DMS153 (cell line): ENCODE measurements at regions not wholly inside any gene's neighbourhood (a gene's known extent, or its start where the extent isn't known, plus 50 kb on each side); places are given as distances from the start of the nearest gene placed in this dataset.

Source experiments
- DNase-seq: peaks from one replicate; lab custom pipeline; 2025; lab: John Stamatoyannopoulos, UW

DNA sequence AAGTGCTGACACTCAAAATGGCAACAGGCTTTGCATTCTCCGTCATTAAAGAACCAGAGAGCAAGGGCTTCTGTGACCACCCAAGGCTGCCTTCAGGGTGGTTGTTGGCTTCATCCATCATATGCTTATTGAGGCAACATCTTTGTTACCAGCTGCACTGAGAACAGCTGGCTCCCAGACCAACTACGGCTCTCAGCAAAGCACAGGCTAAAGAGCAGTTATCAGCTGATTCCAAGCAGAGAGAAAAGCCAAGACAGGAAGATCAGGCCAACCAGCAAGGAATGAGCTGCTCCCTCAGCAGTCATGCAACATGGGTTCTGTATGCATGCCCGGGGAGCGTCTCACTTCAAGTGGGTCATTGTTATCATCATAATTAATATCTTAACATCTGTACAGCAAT is 358.9 kb downstream of the ACTL7B start:
- DNase-seq = no peak

DNA sequence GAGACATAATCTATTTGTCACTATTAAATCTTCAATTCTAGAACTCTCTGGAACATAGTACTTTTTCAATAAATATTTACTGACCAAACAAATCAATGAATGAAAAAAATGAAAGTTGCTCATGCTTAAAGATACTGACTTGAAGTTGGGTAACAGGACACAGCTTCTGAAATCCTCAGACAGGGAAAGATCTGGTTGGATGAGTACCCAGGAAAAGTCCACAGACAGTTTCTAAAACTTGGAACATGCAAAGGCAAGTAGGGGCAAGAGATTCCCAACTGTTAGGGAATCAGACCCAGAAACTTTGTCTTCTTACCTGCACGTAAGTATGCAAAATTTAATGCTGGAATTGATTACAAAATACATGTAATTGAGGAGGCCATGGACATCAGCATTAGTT is 366.2 kb downstream of the ACTL7B start:
- no peak for DNase-seq

DNA sequence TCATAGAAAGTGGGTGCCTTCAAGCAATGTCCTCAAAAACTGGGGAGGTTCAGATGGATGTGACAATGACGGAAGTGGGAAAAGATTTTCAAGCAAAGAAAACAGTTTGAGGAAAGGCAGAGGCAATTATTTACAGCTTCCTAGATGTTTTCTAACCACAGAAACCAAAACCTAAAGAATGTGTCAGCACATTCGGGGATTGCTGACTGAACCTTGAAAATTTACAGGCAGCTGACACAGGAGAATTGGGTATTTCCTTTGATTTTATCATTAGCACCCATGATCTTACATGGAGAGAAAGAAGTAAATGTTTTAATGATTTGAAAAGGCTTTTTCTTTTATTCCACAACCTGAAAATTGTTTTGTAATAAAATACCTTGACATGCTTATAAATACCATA is 369.0 kb downstream of the ACTL7B start:
- DNase-seq = no peak

DNA sequence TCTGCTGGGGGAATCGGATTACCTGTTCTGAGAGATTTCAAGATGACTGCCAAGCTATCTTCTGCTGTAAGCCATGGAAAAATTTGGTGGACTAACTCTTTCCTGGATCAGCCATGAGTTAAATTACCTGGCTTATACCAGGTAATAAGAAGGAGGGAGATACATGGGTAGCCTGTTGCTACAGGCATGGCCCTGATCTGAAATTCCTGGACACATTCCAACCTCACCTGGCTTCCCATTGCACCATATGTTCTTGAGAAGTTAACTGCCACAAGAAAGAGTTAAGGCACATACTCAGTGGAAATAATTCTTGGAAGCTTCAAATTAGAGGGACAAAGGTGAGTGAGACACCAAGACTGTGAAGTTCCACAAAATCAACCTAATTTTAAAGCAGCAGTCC is 371.3 kb downstream of the ACTL7B start:
- DNase-seq = no peak

DNA sequence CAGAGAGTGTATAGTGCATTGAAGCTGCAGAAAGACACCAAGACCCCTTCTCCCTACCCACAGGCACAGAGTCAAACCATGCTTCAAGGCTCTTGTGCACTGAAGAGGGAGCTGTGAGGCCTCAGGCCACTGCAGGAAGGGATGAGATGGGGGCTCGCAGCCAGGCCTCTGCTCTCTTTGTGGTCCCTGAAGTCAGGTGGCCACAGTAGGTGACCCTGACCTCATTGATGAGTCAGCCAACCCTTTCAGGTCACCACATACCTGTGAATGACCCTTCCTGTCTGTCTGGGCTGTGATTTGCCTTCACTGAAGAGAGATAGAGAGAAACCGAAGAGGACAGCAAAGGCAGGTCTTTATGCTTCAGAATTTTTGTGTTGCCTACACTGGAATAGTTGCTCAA is 372.1 kb downstream of the ACTL7B start:
- DNase-seq = no peak

DNA sequence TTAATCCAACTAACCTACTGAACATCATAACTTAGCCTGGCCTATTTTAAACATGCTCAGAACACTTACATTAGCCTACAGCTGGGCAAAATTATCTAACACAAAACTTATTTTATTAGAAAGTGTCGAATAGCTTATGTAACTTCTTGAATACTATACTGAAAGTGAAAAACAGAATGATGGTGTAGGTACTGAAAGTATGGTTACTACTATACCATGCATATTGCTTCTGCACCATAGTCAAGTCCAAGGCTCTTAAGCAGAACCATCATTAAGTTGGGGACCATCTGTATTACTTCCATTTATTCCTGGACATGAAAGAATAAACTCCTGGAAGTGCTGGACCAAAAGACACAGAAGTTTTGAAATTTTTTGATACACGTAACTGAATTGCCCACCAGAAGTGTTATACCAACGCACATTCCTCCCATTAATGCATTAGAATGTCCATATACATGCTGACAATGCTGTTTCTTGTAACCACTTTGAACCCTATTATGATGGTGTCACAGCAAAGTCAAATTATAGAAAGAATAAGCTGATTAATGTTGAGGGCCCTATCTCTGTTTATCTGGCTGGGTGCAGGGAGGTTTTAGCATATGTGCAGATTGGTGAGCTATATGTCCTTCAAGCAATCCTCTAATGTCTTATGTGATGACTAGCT is 375.7 kb downstream of the ACTL7B start:
- DNase-seq = no peak

DNA sequence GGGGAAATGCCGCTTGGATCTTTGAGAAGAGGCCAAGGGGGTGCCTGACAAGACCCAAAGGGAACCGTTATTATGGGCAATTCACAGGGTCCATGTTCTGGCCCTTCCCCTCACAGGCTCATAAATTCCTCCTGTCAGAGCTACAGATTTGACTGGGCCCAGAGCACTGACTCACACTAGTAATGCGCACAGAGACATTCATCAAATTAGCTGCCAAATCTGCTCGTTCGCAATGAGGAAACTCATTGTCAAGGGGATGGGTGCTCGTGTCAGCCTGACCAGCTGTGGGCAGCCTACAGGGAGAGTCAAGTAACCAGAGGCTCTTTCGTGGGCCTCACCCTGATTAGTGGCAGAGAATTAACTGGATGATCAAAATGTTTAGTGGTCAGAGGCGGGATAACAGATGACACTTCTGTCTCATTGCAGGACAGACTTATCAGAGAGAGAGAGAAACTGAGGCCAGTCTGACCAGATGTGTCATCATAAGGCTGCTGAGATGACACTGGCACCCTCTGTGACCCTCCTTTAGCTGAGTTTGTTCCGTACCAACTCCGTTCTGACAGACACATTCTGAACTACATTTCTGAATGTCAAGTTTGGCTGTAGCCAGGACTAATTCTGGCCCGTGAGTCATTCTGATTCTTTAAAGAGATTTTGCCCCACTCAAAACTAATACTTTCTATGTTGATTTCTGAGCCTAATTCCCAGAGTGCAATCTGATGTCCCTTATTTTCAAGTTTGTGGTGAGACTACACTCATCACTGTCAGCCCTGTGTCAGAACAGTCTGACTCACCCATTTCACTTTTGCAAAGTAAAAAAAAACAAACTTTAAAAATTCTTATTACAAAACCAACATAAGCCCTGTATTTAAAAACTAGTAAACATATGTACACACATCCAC is 377.1 kb downstream of the ACTL7B start:
- peak; percentile 3 for DNase-seq

DNA sequence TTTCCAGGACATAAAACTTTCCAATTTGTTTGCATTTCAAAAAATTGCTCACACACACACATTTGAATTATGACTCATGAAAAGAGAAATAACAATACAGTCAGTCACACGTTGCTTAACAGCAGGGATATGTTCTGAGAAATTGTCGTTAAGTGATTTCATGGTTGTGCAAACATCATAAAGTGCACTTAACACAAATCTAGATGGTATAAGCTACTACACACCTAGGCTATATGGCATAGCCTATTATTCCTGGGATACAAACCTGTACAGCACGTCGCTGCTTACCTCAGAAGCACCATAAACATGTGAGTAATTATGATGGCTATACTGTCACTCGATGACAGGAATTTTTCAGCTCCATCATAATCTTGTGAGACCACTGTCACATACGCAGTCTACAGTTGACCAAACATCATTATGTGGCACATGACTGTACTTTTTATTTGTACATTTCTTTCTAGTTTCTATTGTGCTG is 378.2 kb downstream of the ACTL7B start:
- peak; percentile 93 for DNase-seq

DNA sequence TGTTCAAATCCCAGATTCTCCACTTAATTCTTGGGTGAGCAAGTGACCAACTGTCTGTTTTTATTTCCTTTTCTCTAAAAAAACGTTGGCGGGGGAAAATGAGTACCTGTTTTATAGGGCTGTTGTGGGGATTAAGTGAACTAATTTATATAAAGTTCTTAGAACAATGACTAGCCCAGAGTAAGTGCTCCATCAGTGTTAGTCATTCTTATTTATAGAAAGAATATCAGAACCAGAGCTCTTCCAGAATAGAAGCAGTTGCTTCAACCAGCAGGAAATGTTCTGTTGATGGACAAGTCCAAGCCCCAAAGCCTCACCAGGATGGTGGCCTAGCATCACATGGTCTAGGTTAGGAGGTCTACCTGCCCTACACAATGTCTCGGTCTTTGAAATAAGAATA is 379.2 kb downstream of the ACTL7B start:
- no peak for DNase-seq

DNA sequence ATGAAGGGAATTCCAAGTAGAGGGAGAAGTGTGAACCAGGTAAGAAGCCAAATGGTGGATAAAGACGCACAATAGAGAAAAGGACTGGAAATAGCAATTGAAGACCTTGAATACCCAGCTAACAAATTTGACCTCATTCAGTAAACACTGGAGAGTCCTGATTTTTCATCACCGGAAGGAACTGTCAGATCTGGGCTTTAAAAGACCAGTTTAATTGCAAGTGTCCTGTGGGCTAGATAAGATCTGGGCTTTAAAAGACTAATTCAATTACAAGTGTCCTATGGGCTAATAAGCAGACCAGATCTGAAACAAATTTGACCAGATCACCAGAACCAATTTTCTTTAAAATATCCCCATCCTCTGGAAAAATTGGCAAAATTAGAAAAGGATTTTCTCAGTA is 380.0 kb downstream of the ACTL7B start:
- DNase-seq = no peak

DNA sequence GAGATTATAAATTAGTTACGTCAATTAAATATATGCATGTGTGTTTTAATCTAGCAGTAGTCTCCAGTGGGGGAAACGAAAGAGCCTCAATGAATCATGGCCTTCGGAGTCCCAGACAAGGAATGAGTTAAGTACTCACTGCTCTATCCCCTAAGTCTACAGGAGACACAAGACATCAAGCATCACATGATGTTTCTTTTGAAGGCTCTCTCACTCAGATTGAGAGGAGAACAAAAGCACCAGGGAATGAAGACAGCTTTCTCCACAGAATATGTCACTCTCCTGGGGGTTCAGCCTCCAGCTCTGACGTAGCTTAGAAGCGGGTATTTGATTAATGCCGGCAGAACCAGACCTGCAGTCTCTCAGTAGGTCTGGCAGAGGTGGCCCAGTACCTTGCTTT is 381.4 kb downstream of the ACTL7B start:
- DNase-seq = no peak

DNA sequence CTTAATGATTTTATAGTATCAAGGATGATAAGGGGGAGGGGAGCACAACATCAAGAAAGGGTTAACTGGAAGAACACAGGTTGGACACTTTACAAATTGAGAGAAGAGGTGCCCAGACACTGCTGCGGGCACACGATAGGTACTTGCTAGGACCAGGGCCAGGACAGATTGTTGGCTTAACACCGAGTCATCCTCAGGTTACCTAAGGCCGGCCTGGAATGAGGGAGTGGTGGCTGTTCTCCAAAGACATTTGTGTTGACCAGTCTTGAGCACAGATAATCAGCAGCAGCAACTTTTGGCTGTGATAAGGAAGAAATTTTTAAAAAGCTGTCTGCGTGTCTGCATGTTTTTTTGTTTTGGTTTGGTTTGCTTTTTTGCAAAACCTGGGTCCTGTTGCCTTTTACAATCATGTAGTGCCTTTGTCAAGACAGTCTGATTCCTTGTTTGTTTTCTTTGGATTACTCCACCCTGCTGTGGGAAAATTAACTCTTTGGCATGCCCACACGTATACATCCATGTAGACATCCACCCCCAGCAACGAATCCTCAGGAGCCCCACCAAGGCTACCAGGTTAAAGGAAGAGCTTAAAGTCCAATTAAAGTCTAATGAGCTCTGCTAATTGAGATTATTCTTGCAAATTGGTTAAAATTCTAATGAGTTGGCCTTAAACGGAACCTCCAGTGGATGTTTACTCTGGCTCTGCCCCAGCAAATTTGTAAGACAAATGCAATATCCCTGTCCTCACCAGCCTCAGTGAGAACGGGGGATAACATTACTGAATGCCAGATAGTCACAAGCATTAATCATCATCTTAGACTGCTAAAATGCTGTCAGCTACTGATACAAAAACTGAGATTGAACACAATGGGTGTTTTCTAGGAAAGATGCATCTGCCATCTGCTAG is 382.3 kb downstream of the ACTL7B start:
- DNase-seq = peak; percentile 40

DNA sequence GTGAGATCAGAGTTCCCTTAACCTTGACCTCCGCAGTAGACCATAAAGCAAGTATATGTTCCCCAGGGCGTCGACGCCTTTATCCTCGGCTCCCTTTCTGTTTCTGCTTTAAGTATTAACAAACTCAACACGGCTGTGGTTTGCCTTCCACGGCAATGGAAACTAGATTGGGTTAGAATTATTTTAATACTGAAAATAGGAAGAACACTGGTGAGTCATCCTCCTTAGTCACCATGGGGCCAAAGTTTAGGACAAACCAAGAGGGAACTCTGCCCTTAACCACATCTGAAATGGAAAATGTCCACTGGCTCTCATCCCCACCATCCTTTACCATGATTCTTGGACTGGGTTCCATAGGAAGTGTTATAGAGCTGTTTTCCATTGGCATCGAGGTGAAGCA is 386.1 kb downstream of the ACTL7B start:
- no peak for DNase-seq

DNA sequence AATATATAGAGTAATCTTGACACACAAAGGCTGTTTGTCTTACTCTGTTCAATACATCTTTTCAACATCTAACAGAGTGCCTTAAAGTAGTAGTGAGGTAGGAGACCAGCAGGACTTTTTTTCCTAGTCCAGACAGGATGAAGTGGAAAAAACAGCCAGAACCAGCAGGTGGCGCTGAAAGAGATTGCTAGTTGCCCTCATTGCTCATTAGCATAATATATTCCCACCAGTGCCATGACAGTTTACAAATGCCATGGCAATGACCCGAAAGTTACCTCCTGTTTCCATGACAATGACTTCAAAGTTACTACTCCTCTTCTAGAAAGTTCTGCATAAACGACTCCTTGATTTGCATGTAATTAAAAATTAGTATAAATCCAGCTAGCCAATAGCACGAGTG is 387.4 kb downstream of the ACTL7B start:
- DNase-seq = no peak

DNA sequence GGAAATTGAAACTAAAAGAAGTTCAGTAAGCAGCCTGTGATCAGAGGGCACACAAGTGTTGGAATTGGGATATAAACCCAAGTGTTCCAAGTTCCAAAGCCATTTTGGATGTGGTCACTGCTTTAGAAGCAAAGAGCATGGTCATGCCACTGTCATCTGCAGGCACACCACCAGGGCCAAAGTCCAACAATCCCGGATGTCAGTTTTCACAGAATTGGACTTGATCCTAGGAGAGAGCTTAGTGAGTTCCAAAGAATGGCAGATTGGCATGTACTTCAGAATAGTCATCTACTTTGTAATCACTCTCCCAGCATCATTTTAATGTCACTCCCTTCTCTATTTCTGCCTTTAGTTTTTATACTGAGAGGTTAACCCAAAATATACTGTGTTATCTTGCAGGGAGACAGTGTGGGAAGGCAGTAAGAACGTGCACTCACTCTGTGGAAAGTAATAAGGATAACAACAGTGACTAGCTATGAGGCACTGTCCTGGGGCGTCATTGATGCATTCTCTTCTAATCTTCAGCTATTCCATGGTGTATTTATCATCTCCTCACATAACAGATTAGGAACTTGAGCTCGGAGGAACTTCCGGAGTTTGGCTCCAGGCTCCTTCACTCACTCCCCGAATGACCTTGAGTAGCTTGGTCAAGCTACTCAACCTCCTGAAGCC is 388.0 kb downstream of the ACTL7B start:
- no peak for DNase-seq

DNA sequence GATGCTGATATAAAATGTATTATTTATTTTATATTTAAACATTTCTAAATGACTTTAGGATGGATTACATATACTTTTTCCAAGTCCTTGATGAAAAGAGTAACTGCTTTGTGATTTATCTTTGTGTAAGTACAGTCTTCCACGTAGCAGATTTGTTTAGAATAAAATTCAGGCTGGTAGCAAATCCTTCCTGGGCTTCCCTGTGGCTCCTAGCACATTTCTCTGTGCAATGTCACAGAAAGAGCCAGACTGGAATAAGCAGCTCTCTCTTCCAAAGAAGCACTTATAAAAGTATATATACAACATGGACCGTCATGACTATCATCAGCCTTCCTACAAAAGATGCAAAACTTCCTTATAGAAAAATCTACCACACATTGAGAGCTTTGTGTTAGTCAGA is 388.6 kb downstream of the ACTL7B start:
- no peak for DNase-seq

DNA sequence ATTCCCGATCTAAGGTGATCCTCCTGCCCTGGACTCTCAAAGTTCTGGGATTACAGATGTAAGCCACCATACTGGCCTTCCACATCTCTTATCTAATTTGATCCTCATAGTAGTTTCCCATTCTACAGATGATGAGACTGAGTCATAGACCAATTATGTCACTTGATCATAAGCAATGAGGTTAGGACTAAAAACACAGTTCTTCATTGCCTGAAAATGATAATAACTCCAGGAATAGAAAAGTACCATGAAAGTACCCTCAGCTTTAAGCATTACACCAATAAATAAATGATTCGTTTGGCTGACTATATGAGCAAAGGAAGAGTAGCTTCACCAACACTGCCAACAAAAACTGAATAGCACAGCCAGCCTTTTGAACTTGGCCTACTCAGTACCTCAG is 389.5 kb downstream of the ACTL7B start:
- DNase-seq = no peak

DNA sequence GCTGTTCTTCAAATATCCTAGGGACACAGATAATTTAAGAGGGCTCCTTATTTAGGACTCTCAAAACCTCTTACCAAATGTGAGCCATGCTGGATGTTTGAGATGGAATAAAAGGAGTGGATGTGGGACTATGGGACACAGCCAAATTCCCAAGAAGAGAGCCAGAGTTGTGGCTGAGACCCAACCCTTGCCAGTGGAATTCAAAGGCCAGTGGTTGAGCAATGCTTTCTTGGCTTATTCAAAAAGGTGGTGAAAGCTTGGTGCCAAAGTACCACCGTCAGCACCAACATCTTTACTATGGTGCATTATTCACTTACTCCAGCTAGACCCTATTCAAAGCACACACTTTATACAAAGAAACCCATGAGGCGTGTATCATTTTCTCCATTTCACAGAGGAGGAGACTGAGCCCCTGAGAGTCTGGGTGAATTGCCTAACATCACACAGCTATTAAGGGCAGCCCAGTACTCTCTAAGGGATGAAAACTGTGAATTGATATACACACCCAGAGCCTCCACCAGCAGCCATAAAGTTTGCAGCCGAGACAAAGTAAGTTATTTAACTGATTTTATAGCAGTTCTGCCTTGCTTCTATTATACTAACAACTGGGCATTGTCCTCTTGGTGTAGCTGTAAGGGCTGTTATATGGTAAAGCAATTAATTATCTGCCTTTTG is 391.7 kb downstream of the ACTL7B start:
- no peak for DNase-seq

DNA sequence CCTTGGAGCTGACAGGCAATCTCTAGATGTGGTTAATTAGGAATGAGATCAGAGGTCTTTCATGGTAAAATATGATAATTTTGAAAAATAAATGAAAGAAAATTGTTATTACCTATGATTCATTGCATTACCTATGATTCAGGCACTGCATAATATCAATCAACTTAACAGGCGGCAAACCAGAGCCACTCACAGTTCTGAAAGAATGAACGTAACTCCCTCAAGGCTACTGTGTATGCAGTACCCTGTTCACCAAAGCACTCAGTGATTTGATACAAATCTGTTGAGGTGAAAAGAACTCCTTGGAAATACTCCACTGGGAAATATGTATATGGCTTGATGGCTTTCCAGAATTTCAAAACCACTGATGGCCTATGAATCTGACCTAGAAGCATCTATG is 398.9 kb downstream of the ACTL7B start:
- DNase-seq = no peak

DNA sequence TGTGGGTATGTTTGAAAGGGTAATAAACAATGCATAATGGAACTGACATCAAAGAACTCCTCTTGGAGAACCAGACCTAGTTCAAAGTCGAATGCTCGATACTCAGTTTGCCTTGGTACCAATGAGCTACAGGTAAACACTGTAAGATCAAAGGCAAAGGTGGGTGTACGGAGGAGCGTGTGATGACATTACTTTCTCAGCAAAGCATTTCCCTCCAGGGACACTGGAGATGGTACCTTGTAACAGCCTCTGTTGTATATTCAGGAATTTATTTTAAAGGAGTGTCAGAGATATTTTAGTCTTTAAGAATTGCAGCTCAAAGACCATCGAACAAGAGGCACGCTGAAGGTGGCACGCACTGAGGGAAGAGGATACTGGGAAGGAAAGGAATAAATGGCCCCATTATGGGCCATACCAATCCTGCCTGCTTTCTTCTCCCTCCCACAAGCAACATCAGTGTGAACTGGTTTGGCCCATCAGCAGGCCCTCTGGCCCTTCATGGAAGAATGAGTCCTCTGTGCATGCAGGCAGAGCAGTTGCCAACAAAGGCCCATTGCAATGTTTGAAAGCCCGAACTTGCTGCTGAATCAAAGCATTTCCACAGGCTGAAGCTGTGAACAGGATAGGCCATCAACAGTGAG is 410.2 kb downstream of the ACTL7B start:
- peak; percentile 5 for DNase-seq
